H9 (cell line): ENCODE measurements at regions not wholly inside any gene's neighbourhood (a gene's known extent, or its start where the extent isn't known, plus 50 kb on each side); places are given as distances from the start of the nearest gene placed in this dataset.
A peak's percentile ranks its signal among the peaks of the same experiment; 100 is the strongest.

Source experiments
- DNase-seq: peaks from one replicate; pipeline ENCODE4 v3.0.0-alpha.2; 2017
- H2AFZ ChIP-seq: one replicate; pipeline ENCODE4 v1.6.1; 2013; ENCODE audit warnings: mild to moderate bottlenecking, low read length, control low read depth, moderate library complexity
- H2AK5ac ChIP-seq: 2 replicates; pipeline ENCODE4 v1.6.1; 2013; ENCODE audit warnings: low read length, control low read depth, mixed read lengths; ENCODE audit not compliant: insufficient read length
- H2BK120ac ChIP-seq: one replicate; pipeline ENCODE4 v1.6.1; 2013; ENCODE audit warnings: low read depth, mild to moderate bottlenecking, low read length, control low read depth, inconsistent platforms; ENCODE audit not compliant: poor library complexity, severe bottlenecking
- H2BK12ac ChIP-seq: 2 replicates; pipeline ENCODE4 v1.6.1; 2013; ENCODE audit warnings: low read length, control low read depth, mixed read lengths, low read depth; ENCODE audit not compliant: insufficient read length
- H2BK15ac ChIP-seq: 2 replicates; pipeline ENCODE4 v1.6.1; 2013; ENCODE audit warnings: low read depth, low read length, control low read depth
- H2BK20ac ChIP-seq: one replicate; pipeline ENCODE4 v1.6.1; 2013; ENCODE audit warnings: low read depth, mild to moderate bottlenecking, low read length, control low read depth, inconsistent platforms; ENCODE audit not compliant: poor library complexity, severe bottlenecking
- H2BK5ac ChIP-seq: 2 replicates; pipeline ENCODE4 v1.6.1; 2013; ENCODE audit warnings: low read length, control low read depth, mixed read lengths; ENCODE audit not compliant: insufficient read length
- H3K14ac ChIP-seq: 2 replicates; pipeline ENCODE4 v1.6.1; 2013; ENCODE audit warnings: low read length, control low read depth; ENCODE audit not compliant: insufficient read depth
- H3K18ac ChIP-seq: 2 replicates; pipeline ENCODE4 v1.6.1; 2013; ENCODE audit warnings: low read depth, mild to moderate bottlenecking, mixed read lengths, low read length, control low read depth; ENCODE audit not compliant: insufficient read length
- H3K23ac ChIP-seq: 2 replicates; pipeline ENCODE4 v1.6.1; 2013; ENCODE audit warnings: low read length, control low read depth, mixed read lengths, low read depth; ENCODE audit not compliant: insufficient read length
- H3K23me2 ChIP-seq: 2 replicates; pipeline ENCODE4 v1.6.1; 2013; ENCODE audit warnings: low read depth, mild to moderate bottlenecking, mixed read lengths, low read length, control low read depth; ENCODE audit not compliant: insufficient read length, poor library complexity, severe bottlenecking
- H3K27ac ChIP-seq: 2 replicates; pipeline ENCODE4 v1.5.1; 2013; ENCODE audit warnings: low read length, control low read depth, mixed read lengths, low read depth; ENCODE audit not compliant: insufficient read length
- H3K27me3 ChIP-seq: 2 replicates; pipeline ENCODE4 v1.6.1; 2013; ENCODE audit warnings: low read length, control low read depth, inconsistent platforms; ENCODE audit not compliant: insufficient read depth
- H3K4ac ChIP-seq: 2 replicates; pipeline ENCODE4 v1.6.1; 2013; ENCODE audit warnings: low read depth, mild to moderate bottlenecking, control low read depth, inconsistent platforms, low read length, moderate library complexity
- H3K4me1 ChIP-seq: 2 replicates; pipeline ENCODE4 v1.6.1; 2013; ENCODE audit warnings: low read length, control low read depth, inconsistent platforms; ENCODE audit not compliant: insufficient read depth
- H3K4me2 ChIP-seq: 2 replicates; pipeline ENCODE4 v1.6.1; 2013; ENCODE audit warnings: low read length, control low read depth, mixed read lengths; ENCODE audit not compliant: insufficient read length, insufficient read depth
- H3K56ac ChIP-seq: 2 replicates; pipeline ENCODE4 v1.6.1; 2013; ENCODE audit warnings: low read depth, mild to moderate bottlenecking, mixed read lengths, low read length, control low read depth; ENCODE audit not compliant: insufficient read length
- H3K79me1 ChIP-seq: 2 replicates; pipeline ENCODE4 v1.6.1; 2013; ENCODE audit warnings: low read depth, mild to moderate bottlenecking, moderate library complexity, low read length, control low read depth, inconsistent platforms; ENCODE audit not compliant: insufficient read depth, poor library complexity, severe bottlenecking
- H3K79me2 ChIP-seq: 2 replicates; pipeline ENCODE4 v1.6.1; 2013; ENCODE audit warnings: low read length, control low read depth, inconsistent platforms; ENCODE audit not compliant: insufficient read depth
- H3K9ac ChIP-seq: 2 replicates; pipeline ENCODE4 v1.6.1; 2013; ENCODE audit warnings: low read length, control low read depth, mixed read lengths; ENCODE audit not compliant: insufficient read length; ENCODE audit errors: extremely low read depth
- H3K9me3 ChIP-seq: one replicate; pipeline ENCODE4 v1.6.1; 2013; ENCODE audit warnings: low read depth, low read length, inconsistent platforms; ENCODE audit not compliant: control insufficient read depth
- H3T11ph ChIP-seq: one replicate; pipeline ENCODE4 v1.6.1; 2013; ENCODE audit warnings: mild to moderate bottlenecking, low read length, control low read depth, inconsistent platforms
- H4K20me1 ChIP-seq: one replicate; pipeline ENCODE4 v1.6.1; 2013; ENCODE audit not compliant: control insufficient read depth, insufficient read length, insufficient read depth
- H4K5ac ChIP-seq: 2 replicates; pipeline ENCODE4 v1.6.1; 2013; ENCODE audit warnings: low read depth, mild to moderate bottlenecking, mixed read lengths, low read length, control low read depth; ENCODE audit not compliant: insufficient read length
- H4K8ac ChIP-seq: replicated peaks from 2 replicates; pipeline ENCODE4 v1.6.1; 2013; ENCODE audit warnings: low read length, control low read depth, mixed read lengths, low read depth; ENCODE audit not compliant: insufficient read length
- H4K91ac ChIP-seq: 2 replicates; pipeline ENCODE4 v1.6.1; 2013; ENCODE audit warnings: low read depth, mild to moderate bottlenecking, moderate library complexity, mixed read lengths, low read length, control low read depth; ENCODE audit not compliant: insufficient read length
- H3K27ac Mint-ChIP-seq, 3 experiments: 2 replicates in 2 of 3; 3 replicates in 1 of 3; pipeline ENCODE4 v1.8.0; 2020 to 2021; ENCODE audit warnings: mixed read lengths in 3 of 3, mild to moderate bottlenecking in 1 of 3, moderate library complexity in 1 of 3
- H3K27me3 Mint-ChIP-seq: 2 replicates; pipeline ENCODE4 v1.8.0; 2021; ENCODE audit warnings: low read depth, mild to moderate bottlenecking, moderate library complexity, mixed read lengths
- H3K36me3 Mint-ChIP-seq, 3 experiments: 2 replicates in 2 of 3; 3 replicates in 1 of 3; pipeline ENCODE4 v1.8.0; 2020 to 2021; ENCODE audit warnings: low read depth in 3 of 3, mixed read lengths in 3 of 3; ENCODE audit not compliant: insufficient read depth in 1 of 3
- H3K4me1 Mint-ChIP-seq, 2 experiments: 2 replicates each; pipeline ENCODE4 v1.8.0; 2020; ENCODE audit warnings: mixed read lengths in 2 of 2
- H3K4me3 Mint-ChIP-seq, 2 experiments: 2 replicates in 1 of 2; 3 replicates in 1 of 2; pipeline ENCODE4 v1.8.0; 2020 to 2021; ENCODE audit warnings: mild to moderate bottlenecking in 2 of 2, mixed read lengths in 2 of 2, moderate library complexity in 1 of 2
- H3K9me3 Mint-ChIP-seq, 2 experiments: 2 replicates in 1 of 2; 3 replicates in 1 of 2; pipeline ENCODE4 v1.8.0; 2020; ENCODE audit warnings: mild to moderate bottlenecking in 2 of 2, mixed read lengths in 2 of 2, moderate library complexity in 1 of 2
- CTCF ChIP-seq: fragments of 200-600 bp; sonication (generic); conservative IDR thresholded peaks from 3 replicates; pipeline ENCODE4 v1.8.0; 2021; ENCODE audit warnings: antibody characterized with exemption, mild to moderate bottlenecking
- WGBS: extraction: QIAGEN DNeasy Blood & Tissue Kit; methylation state at CpG from one replicate; pipeline ENCODE4 v1.1.7; 2013; ENCODE audit warnings: missing lambda C conversion rate, low lambda C conversion rate, mixed read lengths; ENCODE audit not compliant: insufficient read length; ENCODE audit errors: extremely low coverage; 5-methylcytosine and 5-hydroxymethylcytosine counted together

- Histone ChIP-seq H2BK12ac (no peak overlapping the region), H3K18ac (no peak overlapping the region), H3K23ac (no peak overlapping the region), H2BK5ac (no peak overlapping the region), H3K4ac (no peak overlapping the region), H3K14ac (no peak overlapping the region), H3K56ac (no peak overlapping the region), H3K79me2 (no peaks in the 10 kb centered on the region), H3K9me3 (no peaks in the 10 kb centered on the region), H3K9ac (no peak overlapping the region), H3K27me3 (no peaks in the 10 kb centered on the region), H4K8ac (no peak overlapping the region), H2BK20ac (no peak overlapping the region), H4K20me1 (no peaks in the 10 kb centered on the region), H3K23me2 (no peaks in the 10 kb centered on the region), H3K27ac (no peak overlapping the region), H3K4me1 (no peaks in the 10 kb centered on the region), H4K91ac (no peak overlapping the region), H3K4me2 (no peak overlapping the region), H3T11ph (no peak overlapping the region), H2AFZ (no peak overlapping the region), H2BK15ac (no peak overlapping the region), H3K79me1 (no peaks in the 10 kb centered on the region), H4K5ac (no peak overlapping the region), H2AK5ac (no peak overlapping the region), H2BK120ac (no peak overlapping the region)
- no CpG with 5 or more reads among the region's 1 CpG for WGBS
- no peaks in the 10 kb centered on the region for H3K27me3 Mint-ChIP-seq
- peaks cover 7 to 8% of the 10 kb centered on the region in 2 experiments; a peak in 3 of 4 replicates for H3K4me1 Mint-ChIP-seq
- no peaks in the 10 kb centered on the region for H3K9me3 Mint-ChIP-seq
- no peak overlapping the region for H3K4me3 Mint-ChIP-seq
- peak overlapping the region in 1 of 3 experiments; percentile 36; a peak in 1 of 7 replicates for H3K27ac Mint-ChIP-seq
- H3K36me3 Mint-ChIP-seq: no peaks in the 10 kb centered on the region
- no peak for DNase-seq
- no peak for TF ChIP-seq CTCF
These were observed 363.2 kb upstream of the NAALADL2 start for GRCh38 chr3:174495928-174496327.
